Muscle of leg (tissue), 3 donors: ENCODE measurements at regions not wholly inside any gene's neighbourhood (a gene's known extent, or its start where the extent isn't known, plus 50 kb on each side); places are given as distances from the start of the nearest gene placed in this dataset.
A peak's percentile ranks its signal among the peaks of the same experiment; 100 is the strongest.
"Not testable (repeated sequence)": the region's sequence is repeated elsewhere in the genome, so short reads cannot be mapped to it uniquely, and the experiment has no call there.

Experiments used
- DNase-seq: peaks from one replicate; pipeline ENCODE4 v3.0.0; 2013
- H3K27ac ChIP-seq: one replicate; pipeline ENCODE4 v1.5.1; 2013; ENCODE audit warnings: mild to moderate bottlenecking, low read length, control low read depth
- H3K27me3 ChIP-seq: one replicate; pipeline ENCODE4 v1.6.1; 2013; ENCODE audit warnings: low read length; ENCODE audit not compliant: control insufficient read depth, insufficient read depth
- H3K36me3 ChIP-seq: one replicate; pipeline ENCODE4 v1.6.1; 2013; ENCODE audit warnings: low read length; ENCODE audit not compliant: control insufficient read depth, insufficient read depth
- H3K4me1 ChIP-seq: one replicate; pipeline ENCODE4 v1.6.1; 2013; ENCODE audit warnings: low read length; ENCODE audit not compliant: control insufficient read depth, insufficient read depth
- H3K4me3 ChIP-seq: one replicate; pipeline ENCODE4 v1.5.1; 2013; ENCODE audit warnings: low read length, control low read depth
- H3K9me3 ChIP-seq: replicated peaks from 2 replicates; pipeline ENCODE4 v1.6.1; 2013; ENCODE audit warnings: low read depth, low read length; ENCODE audit not compliant: control insufficient read depth
- WGBS: methylation state at CpG from one replicate; pipeline ENCODE4 v1.1.5; 2013; ENCODE audit warnings: missing lambda C conversion rate; ENCODE audit not compliant: insufficient coverage; 5-methylcytosine and 5-hydroxymethylcytosine counted together

- H3K27me3 ChIP-seq: peaks cover 55% of the 10 kb centered on the region
- no peak overlapping the region for H3K27ac ChIP-seq
- peaks cover 22% of the 10 kb centered on the region for H3K4me1 ChIP-seq
- H3K36me3 ChIP-seq: no peaks in the 10 kb centered on the region
- 50% methylated on average over 1 of the region's 5 CpGs for WGBS
- H3K4me3 ChIP-seq: no peak overlapping the region
- no peak for DNase-seq
- H3K9me3 ChIP-seq: no peaks in the 10 kb centered on the region
Observed at GRCh38 chr1:212512816-212513559, 80.3 kb downstream of the NENF start.

GRCh38 chr1:212513586-212513985 lies 80.9 kb downstream of the NENF start:
- WGBS: 94% methylated on average over 5 of the region's 11 CpGs
- no peak overlapping the region for H3K4me3 ChIP-seq
- no peaks in the 10 kb centered on the region for H3K36me3 ChIP-seq
- no peaks in the 10 kb centered on the region for H3K9me3 ChIP-seq
- no peak for DNase-seq
- H3K27ac ChIP-seq: no peak overlapping the region
- peaks cover 22% of the 10 kb centered on the region for H3K4me1 ChIP-seq
- H3K27me3 ChIP-seq: peaks cover 56% of the 10 kb centered on the region

- H3K4me1 ChIP-seq: peaks cover 22% of the 10 kb centered on the region
- peak overlapping the region; percentile 16 for H3K4me3 ChIP-seq
- 22% methylated on average over 12 of the region's 25 CpGs for WGBS
- H3K27ac ChIP-seq: no peak overlapping the region
- no peaks in the 10 kb centered on the region for H3K9me3 ChIP-seq
- H3K36me3 ChIP-seq: no peaks in the 10 kb centered on the region
- H3K27me3 ChIP-seq: peaks cover 57% of the 10 kb centered on the region
- peak; percentile 73 for DNase-seq
Observed at GRCh38 chr1:212514056-212514614, 81.4 kb downstream of the NENF start.

DNA sequence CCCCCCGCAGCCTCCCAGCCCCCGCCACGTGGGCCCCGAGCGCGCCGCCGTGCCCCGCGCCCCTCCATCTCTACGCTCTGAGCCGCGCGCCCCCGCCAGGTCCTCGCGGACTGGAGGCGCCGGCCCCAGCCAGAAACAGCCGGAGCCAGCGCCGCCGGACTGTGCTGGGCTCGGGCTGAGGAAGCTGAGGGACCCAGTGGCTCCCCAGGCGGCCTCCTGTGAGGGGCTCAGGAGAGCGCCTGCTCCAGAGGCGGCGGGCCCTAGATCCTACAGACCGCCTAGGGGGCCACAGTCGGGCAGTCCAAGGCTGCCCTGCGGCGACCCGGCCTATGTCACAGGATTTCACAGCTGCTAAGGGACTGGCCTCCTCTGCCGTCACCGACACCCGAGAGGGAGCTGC lies 82.1 kb downstream of the NENF start:
- DNase-seq: peak; percentile 68
- Histone ChIP-seq H3K4me3 (peak overlapping the region; percentile 28), H3K36me3 (no peaks in the 10 kb centered on the region), H3K27ac (no peak overlapping the region), H3K27me3 (peaks cover 57% of the 10 kb centered on the region), H3K4me1 (peaks cover 22% of the 10 kb centered on the region), H3K9me3 (no peaks in the 10 kb centered on the region)
- 1% methylated on average over 31 of the region's 36 CpGs for WGBS

DNA sequence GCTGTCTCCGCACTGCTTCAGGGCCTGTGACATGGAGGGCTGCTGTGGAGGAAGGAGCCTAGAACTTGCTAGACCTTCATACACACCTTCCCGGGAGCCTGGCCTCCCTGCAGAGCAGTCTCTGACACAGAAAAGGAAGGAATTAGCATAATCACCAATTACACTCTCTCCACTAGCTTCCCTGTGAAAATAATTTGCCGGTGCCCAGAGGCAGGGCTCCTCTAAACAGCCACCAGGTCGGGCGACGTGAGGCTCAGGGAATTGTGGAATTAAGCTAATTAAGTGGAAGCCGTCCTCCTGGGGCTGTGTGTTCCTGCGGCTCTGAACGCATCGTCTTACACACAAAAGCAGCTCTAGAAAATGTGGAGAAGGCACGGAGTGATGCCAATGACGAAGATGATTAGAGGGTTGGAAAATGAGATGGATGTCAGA lies 82.6 kb downstream of the NENF start:
- WGBS: 70% methylated on average over 5 of the region's 12 CpGs
- Histone ChIP-seq H3K27me3 (peaks cover 54% of the 10 kb centered on the region), H3K9me3 (no peaks in the 10 kb centered on the region), H3K36me3 (no peaks in the 10 kb centered on the region), H3K4me1 (peaks cover 22% of the 10 kb centered on the region), H3K27ac (no peak overlapping the region), H3K4me3 (no peak overlapping the region)
- no peak for DNase-seq

GRCh38 chr1:212516012-212516411 lies 83.3 kb downstream of the NENF start:
- no CpG with 5 or more reads among the region's 4 CpGs for WGBS
- DNase-seq, H3K27ac ChIP-seq, H3K9me3 ChIP-seq, H3K36me3 ChIP-seq, H3K4me3 ChIP-seq: not testable (repeated sequence)
- Histone ChIP-seq H3K4me1 (peaks cover 22% of the 10 kb centered on the region), H3K27me3 (peaks cover 54% of the 10 kb centered on the region)

GRCh38 chr1:212518188-212519054 lies 85.7 kb downstream of the NENF start:
- H3K4me1 ChIP-seq: peaks cover 19% of the 10 kb centered on the region
- 45% methylated on average over 8 of the region's 14 CpGs for WGBS
- no peaks in the 10 kb centered on the region for H3K9me3 ChIP-seq
- DNase-seq: peak; percentile 12
- no peak overlapping the region for H3K27ac ChIP-seq
- no peaks in the 10 kb centered on the region for H3K36me3 ChIP-seq
- H3K4me3 ChIP-seq: no peak overlapping the region
- peaks cover 38% of the 10 kb centered on the region for H3K27me3 ChIP-seq

DNA sequence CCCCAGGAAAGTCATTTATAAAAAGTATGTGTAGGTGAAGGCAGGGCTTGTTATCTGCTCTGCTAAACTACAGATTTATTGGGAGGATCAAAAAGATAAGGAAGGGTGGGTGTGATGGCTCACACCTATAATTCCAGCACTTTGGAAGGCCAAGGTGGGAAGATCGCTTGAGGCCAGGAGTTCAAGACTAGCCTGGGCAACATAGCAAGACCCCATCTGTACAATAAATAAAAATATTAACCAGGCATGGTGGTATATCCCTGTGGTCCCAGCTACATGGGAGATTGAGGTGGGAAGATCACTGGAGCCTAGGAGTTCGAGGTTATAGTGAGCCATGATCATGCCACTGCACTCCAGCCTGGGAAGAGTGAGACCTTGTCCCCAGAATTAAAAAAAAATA lies 86.4 kb downstream of the NENF start:
- no peak overlapping the region for H3K27ac ChIP-seq
- H3K4me3 ChIP-seq: no peak overlapping the region
- H3K27me3 ChIP-seq: peaks cover 31% of the 10 kb centered on the region
- whole genome bisulfite sequencing: no CpG with 5 or more reads among the region's 2 CpGs
- no peaks in the 10 kb centered on the region for H3K36me3 ChIP-seq
- DNase-seq: no peak
- no peaks in the 10 kb centered on the region for H3K9me3 ChIP-seq
- peaks cover 12% of the 10 kb centered on the region for H3K4me1 ChIP-seq

GRCh38 chr1:212520299-212520698 lies 87.6 kb downstream of the NENF start:
- peaks cover 23% of the 10 kb centered on the region for H3K27me3 ChIP-seq

DNA sequence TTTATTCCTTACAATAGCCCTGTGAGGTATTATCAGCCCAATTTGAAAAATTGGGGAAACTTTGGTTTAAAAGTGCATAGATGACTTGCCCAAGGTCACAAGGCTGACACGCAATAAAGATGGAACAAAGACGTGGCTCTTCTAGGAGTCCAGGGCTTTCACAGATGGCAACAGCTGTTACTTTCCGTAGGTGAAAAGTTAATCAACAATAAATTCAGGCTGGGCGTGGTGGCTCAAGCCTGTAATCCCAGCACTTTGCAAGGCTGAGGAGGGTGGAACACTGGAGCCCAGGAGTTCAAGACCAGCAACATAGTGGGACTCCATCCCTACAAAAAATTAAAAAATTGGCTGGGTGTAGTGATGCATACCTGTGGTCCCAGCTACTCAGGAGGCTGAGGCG lies 87.8 kb upstream of the ATF3 start:
- WGBS: 69% methylated on average over 5 of the region's 5 CpGs
- no peaks in the 10 kb centered on the region for H3K9me3 ChIP-seq
- H3K27me3 ChIP-seq: peaks cover 19% of the 10 kb centered on the region
- H3K4me1 ChIP-seq: no peaks in the 10 kb centered on the region
- no peak overlapping the region for H3K27ac ChIP-seq
- H3K4me3 ChIP-seq: no peak overlapping the region
- H3K36me3 ChIP-seq: no peaks in the 10 kb centered on the region
- DNase-seq: no peak

More at GRCh38 chr1:212520299-212520698, 87.6 kb downstream of the NENF start:
- Histone ChIP-seq H3K9me3 (no peaks in the 10 kb centered on the region), H3K27ac (no peak overlapping the region), H3K4me3 (no peak overlapping the region), H3K4me1 (peaks cover 1% of the 10 kb centered on the region), H3K36me3 (no peaks in the 10 kb centered on the region)
- no peak for DNase-seq
